ENCODE measurements at regions not wholly inside any gene's neighbourhood (a gene's known extent, or its start where the extent isn't known, plus 50 kb on each side); places are given as distances from the start of the nearest gene placed in this dataset.

GRCh38 chr2:147715807-147716206 is 129.0 kb upstream of the ACVR2A start:
- H3K4me2 ChIP-seq (ENCODE audit: low read length), result no peak overlapping the region
- H3K4me3 ChIP-seq (replicated peaks in 1 of 2; ENCODE audit: low read depth in 1 of 2, low read length in 2 of 2), result no peak overlapping the region
- no peaks in the 10 kb centered on the region for H3K9me3 ChIP-seq (ENCODE audit: control insufficient read depth in 1 of 2, insufficient read depth in 1 of 2, low read depth in 1 of 2, low read length in 2 of 2)
- H3K9ac ChIP-seq (ENCODE audit: low read length), result no peak overlapping the region
- no peaks in the 10 kb centered on the region for H4K20me1 ChIP-seq (ENCODE audit: insufficient read depth)
- TF ChIP-seq ZFX (IDR thresholded peaks at IDR 0.05) (no peak), MAX (IDR thresholded peaks at IDR 0.05) (no peak), RAD21 (IDR thresholded peaks at IDR 0.05; ENCODE audit: low read depth) (no peak), REST (IDR thresholded peaks at IDR 0.05; ENCODE audit: low read depth) (no peak), SRF (IDR thresholded peaks at IDR 0.05; ENCODE audit: low read depth) (no peak), SP1 (IDR thresholded peaks at IDR 0.05; ENCODE audit: low read depth) (no peak), CEBPB (IDR thresholded peaks at IDR 0.05; ENCODE audit: low read depth) (no peak), CTCF (IDR thresholded peaks at IDR 0.05 in 2 of 3, conservative IDR thresholded peaks at IDR 0.05 in 1 of 3; ENCODE audit: borderline replicate concordance in 1 of 3, insufficient read depth in 1 of 3, low read depth in 2 of 3, low read length in 2 of 3) (no peak), ELF1 (IDR thresholded peaks at IDR 0.05; ENCODE audit: borderline replicate concordance, low read depth) (no peak), ZNF274 (IDR thresholded peaks at IDR 0.05; ENCODE audit: low read depth, low read length) (no peak), EZH2 (IDR thresholded peaks at IDR 0.05) (no peak), SIN3A (IDR thresholded peaks at IDR 0.05; ENCODE audit: low read depth) (no peak)
- CTCF ChIA-PET, result no interaction called here
- DNase-seq (ENCODE audit: low read depth, low spot score) (no peak), ATAC-seq (no peak)
- no peak overlapping the region for H3K27ac ChIP-seq (ENCODE audit: low read depth, low read length)
- intact Hi-C loops (cut with micrococcal nuclease), result no loop called here
- H3K79me2 ChIP-seq (ENCODE audit: insufficient read depth, low read length), result no peaks in the 10 kb centered on the region
- BruUV-seq (replicated peaks), result no TSS peak
- H3K36me3 ChIP-seq (ENCODE audit: control insufficient read depth in 1 of 2, insufficient read depth in 2 of 2, low read length in 2 of 2), result no peaks in the 10 kb centered on the region
- POLR2A ChIA-PET, result no interaction called here
- H3K4me1 ChIP-seq (ENCODE audit: control insufficient read depth in 1 of 2, insufficient read depth in 2 of 2, low read length in 2 of 2), result no peaks in the 10 kb centered on the region
- H3K27me3 ChIP-seq (ENCODE audit: insufficient read depth, low read length), result no peaks in the 10 kb centered on the region
- H3K9me2 ChIP-seq (ENCODE audit: insufficient read depth), result no peaks in the 10 kb centered on the region
- no peak overlapping the region for H2AFZ ChIP-seq (ENCODE audit: low read depth, low read length, poor library complexity, severe bottlenecking)
- RAD21 ChIA-PET (ENCODE audit: low non-redundant PET in 1 of 2, low total read pairs in 2 of 2, uncharacterized antibody in 2 of 2, unreplicated experiment in 2 of 2), result interaction anchor here in 1 of 2 experiments (0.7 kb wide), 1 partner anchor 142 kb away, joined by 3 read pairs; no protein-coding TSS in a partner anchor
